Neuronal stem cell (in vitro differentiated cells): ENCODE measurements at regions not wholly inside any gene's neighbourhood (a gene's known extent, or its start where the extent isn't known, plus 50 kb on each side); places are given as distances from the start of the nearest gene placed in this dataset.

Experiments used
- DNase-seq: peaks from one replicate; pipeline ENCODE4 v3.0.0-alpha.2; 2013; ENCODE audit warnings: low spot score
- H2AFZ ChIP-seq: one replicate; pipeline ENCODE4 v1.6.1; 2013; ENCODE audit warnings: mild to moderate bottlenecking, low read length, inconsistent platforms
- H2AK5ac ChIP-seq: 2 replicates; pipeline ENCODE4 v1.6.1; 2013; ENCODE audit warnings: low read depth, mild to moderate bottlenecking, inconsistent platforms, low read length, moderate library complexity, mixed read lengths
- H2BK120ac ChIP-seq: 2 replicates; pipeline ENCODE4 v1.6.1; 2013; ENCODE audit warnings: low read depth, mild to moderate bottlenecking, inconsistent platforms, low read length, moderate library complexity, mixed read lengths
- H2BK12ac ChIP-seq: one replicate; pipeline ENCODE4 v1.6.1; 2013; ENCODE audit warnings: low read length, inconsistent platforms
- H2BK15ac ChIP-seq: 2 replicates; pipeline ENCODE4 v1.6.1; 2013; ENCODE audit warnings: mild to moderate bottlenecking, low read length, inconsistent platforms, mixed read lengths
- H2BK5ac ChIP-seq: one replicate; pipeline ENCODE4 v1.6.1; 2013; ENCODE audit warnings: inconsistent platforms, mild to moderate bottlenecking, low read length, moderate library complexity
- H3K14ac ChIP-seq: one replicate; pipeline ENCODE4 v1.6.1; 2013; ENCODE audit warnings: low read length, inconsistent platforms
- H3K18ac ChIP-seq: 2 replicates; pipeline ENCODE4 v1.6.1; 2013; ENCODE audit warnings: low read length, inconsistent platforms
- H3K23ac ChIP-seq: 2 replicates; pipeline ENCODE4 v1.6.1; 2013; ENCODE audit warnings: low read depth, mild to moderate bottlenecking, mixed read lengths, low read length, inconsistent platforms; ENCODE audit not compliant: poor library complexity
- H3K27ac ChIP-seq: replicated peaks from 3 replicates; pipeline ENCODE4 v1.5.1; 2013; ENCODE audit warnings: low read length, inconsistent platforms
- H3K27me3 ChIP-seq, 3 experiments: 2 replicates each; pipeline ENCODE4 v1.6.1; 2013; ENCODE audit warnings: low read length in 3 of 3, mild to moderate bottlenecking in 2 of 3, inconsistent platforms in 1 of 3, low read depth in 1 of 3, mixed read lengths in 1 of 3, moderate library complexity in 1 of 3; ENCODE audit not compliant: control insufficient read depth in 3 of 3, insufficient read depth in 3 of 3
- H3K36me3 ChIP-seq, 2 donors: replicated peaks in 1 of 2; 2 replicates each; pipeline ENCODE4 v1.6.1; 2013; ENCODE audit warnings: low read length in 2 of 2; ENCODE audit not compliant: control insufficient read depth in 2 of 2, insufficient read depth in 2 of 2
- H3K4ac ChIP-seq: 2 replicates; pipeline ENCODE4 v1.6.1; 2013; ENCODE audit warnings: inconsistent platforms, mild to moderate bottlenecking, low read length, moderate library complexity
- H3K4me1 ChIP-seq, 2 donors: 1 replicate in 1 of 2; 2 replicates in 1 of 2; pipeline ENCODE4 v1.6.1; 2013; ENCODE audit warnings: low read length in 2 of 2, low read depth in 1 of 2; ENCODE audit not compliant: control insufficient read depth in 2 of 2, insufficient read depth in 1 of 2
- H3K4me2 ChIP-seq: one replicate; pipeline ENCODE4 v1.6.1; 2013; ENCODE audit warnings: mild to moderate bottlenecking, low read length, inconsistent platforms; ENCODE audit not compliant: insufficient read depth, poor library complexity, severe bottlenecking
- H3K4me3 ChIP-seq, 2 donors: 2 replicates each; pipeline ENCODE4 v1.5.1; 2013; ENCODE audit warnings: low read length in 2 of 2, mild to moderate bottlenecking in 2 of 2, inconsistent platforms in 1 of 2, moderate library complexity in 1 of 2
- H3K79me1 ChIP-seq: one replicate; pipeline ENCODE4 v1.6.1; 2013; ENCODE audit warnings: low read depth, mild to moderate bottlenecking, inconsistent platforms, low read length, moderate library complexity
- H3K9ac ChIP-seq: one replicate; pipeline ENCODE4 v1.6.1; 2013; ENCODE audit warnings: mild to moderate bottlenecking, low read depth, low read length, inconsistent platforms; ENCODE audit not compliant: poor library complexity
- H3K9me3 ChIP-seq, 2 donors: replicated peaks in 1 of 2; 2 replicates each; pipeline versions ENCODE3 to v1.6.1; 2013; ENCODE audit warnings: low read length in 2 of 2, mild to moderate bottlenecking in 2 of 2, inconsistent platforms in 1 of 2, low read depth in 1 of 2, mixed read lengths in 1 of 2, moderate library complexity in 1 of 2; ENCODE audit not compliant: control insufficient read depth in 2 of 2, insufficient read depth in 1 of 2
- H4K8ac ChIP-seq: one replicate; pipeline ENCODE4 v1.6.1; 2013; ENCODE audit warnings: low read depth, mild to moderate bottlenecking, inconsistent platforms, low read length, moderate library complexity
- H4K91ac ChIP-seq: one replicate; pipeline ENCODE4 v1.6.1; 2013; ENCODE audit warnings: low read length, low read depth, mild to moderate bottlenecking, inconsistent platforms; ENCODE audit not compliant: poor library complexity
- WGBS, 2 donors: extraction: QIAGEN DNeasy Blood & Tissue Kit; methylation state at CpG; one replicate each; pipeline ENCODE4 v1.1.7; 2013; ENCODE audit warnings: missing lambda C conversion rate in 2 of 2, mixed read lengths in 1 of 2; ENCODE audit not compliant: insufficient read length in 2 of 2, insufficient replicate concordance in 1 of 2; ENCODE audit errors: extremely low coverage in 2 of 2; 5-methylcytosine and 5-hydroxymethylcytosine counted together

- H2AFZ ChIP-seq: no peak overlapping the region
- no peak overlapping the region for H3K14ac ChIP-seq
- WGBS, 2 donors: no CpG with 5 or more reads among the region's 24 CpGs
- no peak overlapping the region for H4K8ac ChIP-seq
- peak overlapping the region; percentile 39 for H3K18ac ChIP-seq
- no peak overlapping the region for H3K27ac ChIP-seq
- H3K9ac ChIP-seq: no peak overlapping the region
- no peak overlapping the region for H2BK15ac ChIP-seq
- H3K4ac ChIP-seq: no peak overlapping the region
- no peak overlapping the region for H3K23ac ChIP-seq
- H3K9me3 ChIP-seq: no peaks in the 10 kb centered on the region
- H3K4me1 ChIP-seq: no peaks in the 10 kb centered on the region
- no peak overlapping the region for H3K4me2 ChIP-seq
- peaks cover 0 to 23% (median 0%) of the 10 kb centered on the region in 3 experiments for H3K27me3 ChIP-seq
- no peaks in the 10 kb centered on the region for H3K79me1 ChIP-seq
- no peak for DNase-seq
- no peak overlapping the region for H3K4me3 ChIP-seq
- H4K91ac ChIP-seq: no peak overlapping the region
- H2BK5ac ChIP-seq: peak overlapping the region; percentile 55
- peak overlapping the region; percentile 37 for H2AK5ac ChIP-seq
- H2BK12ac ChIP-seq: no peak overlapping the region
- H3K36me3 ChIP-seq: no peaks in the 10 kb centered on the region
- H2BK120ac ChIP-seq: no peak overlapping the region
Measured at GRCh38 chr20:58575776-58576602, 60.8 kb upstream of the APCDD1L start.

GRCh38 chr20:58574469-58574868, 59.3 kb upstream of the APCDD1L start:
- no peak overlapping the region for H3K4ac ChIP-seq
- H3K14ac ChIP-seq: no peak overlapping the region
- no peaks in the 10 kb centered on the region for H3K4me1 ChIP-seq
- WGBS, 2 donors: no CpG with 5 or more reads among the region's 1 CpG
- H2AK5ac ChIP-seq: no peak overlapping the region
- H3K9ac ChIP-seq: no peak overlapping the region
- no peak overlapping the region for H2AFZ ChIP-seq
- no peak overlapping the region for H4K91ac ChIP-seq
- no peak overlapping the region for H2BK12ac ChIP-seq
- no peaks in the 10 kb centered on the region for H3K36me3 ChIP-seq
- no peaks in the 10 kb centered on the region for H3K79me1 ChIP-seq
- H3K4me3 ChIP-seq: no peak overlapping the region
- H3K4me2 ChIP-seq: no peak overlapping the region
- H2BK5ac ChIP-seq: no peak overlapping the region
- no peak for DNase-seq
- H4K8ac ChIP-seq: no peak overlapping the region
- no peak overlapping the region for H2BK15ac ChIP-seq
- no peak overlapping the region for H3K23ac ChIP-seq
- H2BK120ac ChIP-seq: no peak overlapping the region
- H3K27ac ChIP-seq: no peak overlapping the region
- peaks cover 0 to 21% (median 0%) of the 10 kb centered on the region in 3 experiments for H3K27me3 ChIP-seq
- H3K9me3 ChIP-seq: no peaks in the 10 kb centered on the region
- no peak overlapping the region for H3K18ac ChIP-seq

- H2BK15ac ChIP-seq: no peak overlapping the region
- no peaks in the 10 kb centered on the region for H3K9me3 ChIP-seq
- no peak overlapping the region for H2AFZ ChIP-seq
- H3K23ac ChIP-seq: no peak overlapping the region
- H2BK120ac ChIP-seq: no peak overlapping the region
- WGBS, 2 donors: no CpG with 5 or more reads among the region's 4 CpGs
- H3K79me1 ChIP-seq: no peaks in the 10 kb centered on the region
- no peak overlapping the region for H3K9ac ChIP-seq
- H3K4me1 ChIP-seq: no peaks in the 10 kb centered on the region
- no peak overlapping the region for H3K4me2 ChIP-seq
- H2AK5ac ChIP-seq: no peak overlapping the region
- H4K8ac ChIP-seq: no peak overlapping the region
- no peak overlapping the region for H4K91ac ChIP-seq
- H2BK5ac ChIP-seq: no peak overlapping the region
- H3K4ac ChIP-seq: no peak overlapping the region
- H3K36me3 ChIP-seq: no peaks in the 10 kb centered on the region
- no peak overlapping the region for H3K27ac ChIP-seq
- no peak for DNase-seq
- peaks cover 0 to 21% (median 0%) of the 10 kb centered on the region in 3 experiments for H3K27me3 ChIP-seq
- no peak overlapping the region for H3K14ac ChIP-seq
- no peak overlapping the region for H2BK12ac ChIP-seq
- H3K18ac ChIP-seq: no peak overlapping the region
- no peak overlapping the region for H3K4me3 ChIP-seq
Measured at GRCh38 chr20:58573986-58574385, 58.8 kb upstream of the APCDD1L start.

- Histone ChIP-seq H3K9ac (no peak overlapping the region), H4K91ac (no peak overlapping the region), H3K27ac (no peak overlapping the region), H3K79me1 (no peaks in the 10 kb centered on the region), H2BK5ac (no peak overlapping the region), H3K14ac (no peak overlapping the region), H2BK15ac (no peak overlapping the region), H2AK5ac (no peak overlapping the region), H3K36me3 (no peaks in the 10 kb centered on the region), H3K27me3 (peaks cover 0 to 20% (median 0%) of the 10 kb centered on the region in 3 experiments), H3K4me3 (no peak overlapping the region), H3K9me3 (no peaks in the 10 kb centered on the region), H3K4ac (no peak overlapping the region), H3K4me2 (no peak overlapping the region), H2AFZ (no peak overlapping the region), H3K23ac (no peak overlapping the region), H2BK12ac (no peak overlapping the region), H3K4me1 (no peaks in the 10 kb centered on the region), H2BK120ac (no peak overlapping the region), H4K8ac (no peak overlapping the region), H3K18ac (no peak overlapping the region)
- no CpG with 5 or more reads among the region's 9 CpGs for WGBS, 2 donors
- no peak for DNase-seq
Measured at GRCh38 chr20:58573257-58573656, 58.1 kb upstream of the APCDD1L start.
